ENCODE measurements at regions not wholly inside any gene's neighbourhood (a gene's known extent, or its start where the extent isn't known, plus 50 kb on each side); places are given as distances from the start of the nearest gene placed in this dataset.

DNA sequence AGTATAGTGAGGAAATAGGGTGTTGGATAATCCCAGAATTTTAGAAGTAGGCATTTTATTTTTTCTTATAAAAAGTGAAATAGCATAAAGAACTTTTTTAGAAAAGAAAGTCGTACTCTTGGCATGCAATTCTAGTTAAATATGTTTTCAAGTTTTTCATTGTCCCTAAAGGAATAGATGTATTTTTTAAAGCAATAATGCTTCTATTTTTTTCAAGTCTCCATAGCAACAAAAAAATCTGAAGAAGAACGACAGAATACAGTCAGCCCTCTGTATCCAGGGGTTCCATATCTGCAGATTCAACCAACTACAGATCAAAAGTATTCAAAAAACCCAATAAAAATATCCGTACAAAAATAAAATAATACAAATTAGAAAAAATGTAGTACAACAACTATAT is 538.2 kb downstream of the GLUD2 start:
- ChIA-PET CTCF (no interaction called here), RAD21 (ENCODE audit: unreplicated experiment) (interaction anchor here (1.3 to 2.8 kb wide), 2 partner anchors 795 to 796 kb away, joined by 3 to 7 read pairs; no protein-coding TSS in a partner anchor), POLR2A (no interaction called here), SMC1A (ENCODE audit: uncharacterized antibody, unreplicated experiment) (no interaction called here)
- Histone ChIP-seq H3K79me2 (ENCODE audit: control insufficient read depth, insufficient read depth, low read length) (no peaks in the 10 kb centered on the region), H3K27me3 (replicated peaks in 1 of 2; ENCODE audit: control insufficient read depth in 2 of 2, insufficient read depth in 2 of 2, low read length in 1 of 2) (no peaks in the 10 kb centered on the region), H3K9ac (ENCODE audit: control insufficient read depth, insufficient read depth, low read length) (no peak overlapping the region), H3K4me1 (ENCODE audit: control insufficient read depth, insufficient read depth, low read length) (no peaks in the 10 kb centered on the region), H3K36me3 (ENCODE audit: control insufficient read depth in 2 of 2, insufficient read depth in 2 of 2, low read length in 1 of 2) (no peaks in the 10 kb centered on the region), H3K9me3 (replicated peaks; ENCODE audit: control insufficient read depth, insufficient read depth, low read length) (no peaks in the 10 kb centered on the region), H4K20me1 (ENCODE audit: control insufficient read depth, insufficient read depth) (no peaks in the 10 kb centered on the region), H3K4me3 (no peak overlapping the region), H2AFZ (ENCODE audit: control insufficient read depth, low read depth, low read length) (no peak overlapping the region), H3K27ac (ENCODE audit: control insufficient read depth, insufficient read depth) (no peak overlapping the region), H3K4me2 (ENCODE audit: control insufficient read depth, insufficient read depth) (no peak overlapping the region)
- ATAC-seq (no peak), DNase-seq (ENCODE audit: low read depth, low spot score) (no peak), FAIRE-seq (no peak)
- 0% methylated on average over 3 of the region's 3 CpGs for WGBS (ENCODE audit: insufficient coverage, insufficient replicate concordance, low lambda C conversion rate, missing lambda C conversion rate)
- no TSS peak for BruUV-seq (replicated peaks)
- intact Hi-C loops (cut with micrococcal nuclease; ENCODE audit: unreplicated experiment) (no loop called here), in situ Hi-C loops (cut with MboI) (loop anchor here (25.0 kb wide), 1 partner anchor 1073 kb away; no protein-coding TSS in a partner anchor)
- TF ChIP-seq, protein P1, sequence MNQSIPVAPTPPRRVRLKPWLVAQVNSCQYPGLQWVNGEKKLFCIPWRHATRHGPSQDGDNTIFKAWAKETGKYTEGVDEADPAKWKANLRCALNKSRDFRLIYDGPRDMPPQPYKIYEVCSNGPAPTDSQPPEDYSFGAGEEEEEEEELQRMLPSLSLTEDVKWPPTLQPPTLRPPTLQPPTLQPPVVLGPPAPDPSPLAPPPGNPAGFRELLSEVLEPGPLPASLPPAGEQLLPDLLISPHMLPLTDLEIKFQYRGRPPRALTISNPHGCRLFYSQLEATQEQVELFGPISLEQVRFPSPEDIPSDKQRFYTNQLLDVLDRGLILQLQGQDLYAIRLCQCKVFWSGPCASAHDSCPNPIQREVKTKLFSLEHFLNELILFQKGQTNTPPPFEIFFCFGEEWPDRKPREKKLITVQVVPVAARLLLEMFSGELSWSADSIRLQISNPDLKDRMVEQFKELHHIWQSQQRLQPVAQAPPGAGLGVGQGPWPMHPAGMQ (IDR thresholded peaks at IDR 0.05; ENCODE audit: borderline replicate concordance): no peak
- no peak for TF ChIP-seq FOXM1 (IDR thresholded peaks at IDR 0.05; ENCODE audit: low read depth, low read length)
- TF ChIP-seq CHD2 (IDR thresholded peaks at IDR 0.05; ENCODE audit: borderline replicate concordance, low read depth, low read length): no peak
- no peak for TF ChIP-seq CHD4 (IDR thresholded peaks at IDR 0.05)
- no peak for TF ChIP-seq EZH2 (IDR thresholded peaks at IDR 0.05; ENCODE audit: borderline replicate concordance, control insufficient read depth, low read depth, low read length)
- TF ChIP-seq EP300 (IDR thresholded peaks at IDR 0.05; ENCODE audit: borderline replicate concordance in 1 of 2, control insufficient read depth in 1 of 2, low read depth in 2 of 2, low read length in 2 of 2): no peak
- TF ChIP-seq SUZ12 (IDR thresholded peaks at IDR 0.05; ENCODE audit: unreplicated experiment): no peak
- TF ChIP-seq FOXK2 (IDR thresholded peaks at IDR 0.05): no peak
- TF ChIP-seq BACH1 (IDR thresholded peaks at IDR 0.05; ENCODE audit: borderline replicate concordance): no peak
- TF ChIP-seq KLF5 (IDR thresholded peaks at IDR 0.05; ENCODE audit: partially characterized antibody): no peak
- TF ChIP-seq, protein P2, sequence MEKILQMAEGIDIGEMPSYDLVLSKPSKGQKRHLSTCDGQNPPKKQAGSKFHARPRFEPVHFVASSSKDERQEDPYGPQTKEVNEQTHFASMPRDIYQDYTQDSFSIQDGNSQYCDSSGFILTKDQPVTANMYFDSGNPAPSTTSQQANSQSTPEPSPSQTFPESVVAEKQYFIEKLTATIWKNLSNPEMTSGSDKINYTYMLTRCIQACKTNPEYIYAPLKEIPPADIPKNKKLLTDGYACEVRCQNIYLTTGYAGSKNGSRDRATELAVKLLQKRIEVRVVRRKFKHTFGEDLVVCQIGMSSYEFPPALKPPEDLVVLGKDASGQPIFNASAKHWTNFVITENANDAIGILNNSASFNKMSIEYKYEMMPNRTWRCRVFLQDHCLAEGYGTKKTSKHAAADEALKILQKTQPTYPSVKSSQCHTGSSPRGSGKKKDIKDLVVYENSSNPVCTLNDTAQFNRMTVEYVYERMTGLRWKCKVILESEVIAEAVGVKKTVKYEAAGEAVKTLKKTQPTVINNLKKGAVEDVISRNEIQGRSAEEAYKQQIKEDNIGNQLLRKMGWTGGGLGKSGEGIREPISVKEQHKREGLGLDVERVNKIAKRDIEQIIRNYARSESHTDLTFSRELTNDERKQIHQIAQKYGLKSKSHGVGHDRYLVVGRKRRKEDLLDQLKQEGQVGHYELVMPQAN (conservative IDR thresholded peaks at IDR 0.05): no peak
- TF ChIP-seq, protein P3, sequence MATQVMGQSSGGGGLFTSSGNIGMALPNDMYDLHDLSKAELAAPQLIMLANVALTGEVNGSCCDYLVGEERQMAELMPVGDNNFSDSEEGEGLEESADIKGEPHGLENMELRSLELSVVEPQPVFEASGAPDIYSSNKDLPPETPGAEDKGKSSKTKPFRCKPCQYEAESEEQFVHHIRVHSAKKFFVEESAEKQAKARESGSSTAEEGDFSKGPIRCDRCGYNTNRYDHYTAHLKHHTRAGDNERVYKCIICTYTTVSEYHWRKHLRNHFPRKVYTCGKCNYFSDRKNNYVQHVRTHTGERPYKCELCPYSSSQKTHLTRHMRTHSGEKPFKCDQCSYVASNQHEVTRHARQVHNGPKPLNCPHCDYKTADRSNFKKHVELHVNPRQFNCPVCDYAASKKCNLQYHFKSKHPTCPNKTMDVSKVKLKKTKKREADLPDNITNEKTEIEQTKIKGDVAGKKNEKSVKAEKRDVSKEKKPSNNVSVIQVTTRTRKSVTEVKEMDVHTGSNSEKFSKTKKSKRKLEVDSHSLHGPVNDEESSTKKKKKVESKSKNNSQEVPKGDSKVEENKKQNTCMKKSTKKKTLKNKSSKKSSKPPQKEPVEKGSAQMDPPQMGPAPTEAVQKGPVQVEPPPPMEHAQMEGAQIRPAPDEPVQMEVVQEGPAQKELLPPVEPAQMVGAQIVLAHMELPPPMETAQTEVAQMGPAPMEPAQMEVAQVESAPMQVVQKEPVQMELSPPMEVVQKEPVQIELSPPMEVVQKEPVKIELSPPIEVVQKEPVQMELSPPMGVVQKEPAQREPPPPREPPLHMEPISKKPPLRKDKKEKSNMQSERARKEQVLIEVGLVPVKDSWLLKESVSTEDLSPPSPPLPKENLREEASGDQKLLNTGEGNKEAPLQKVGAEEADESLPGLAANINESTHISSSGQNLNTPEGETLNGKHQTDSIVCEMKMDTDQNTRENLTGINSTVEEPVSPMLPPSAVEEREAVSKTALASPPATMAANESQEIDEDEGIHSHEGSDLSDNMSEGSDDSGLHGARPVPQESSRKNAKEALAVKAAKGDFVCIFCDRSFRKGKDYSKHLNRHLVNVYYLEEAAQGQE (IDR thresholded peaks at IDR 0.05; ENCODE audit: low read depth, low read length): no peak
- TF ChIP-seq RBBP5 (conservative IDR thresholded peaks at IDR 0.05): no peak
- TF ChIP-seq CEBPB (IDR thresholded peaks at IDR 0.05; ENCODE audit: borderline replicate concordance in 1 of 2, low read depth in 2 of 2, low read length in 2 of 2): no peak
- no peak for TF ChIP-seq ESRRA (IDR thresholded peaks at IDR 0.05; ENCODE audit: low read length)
- no peak for TF ChIP-seq TCF3 (IDR thresholded peaks at IDR 0.05; ENCODE audit: borderline replicate concordance, insufficient read depth, low read depth, low read length)
- no peak for TF ChIP-seq NFYB (IDR thresholded peaks at IDR 0.05; ENCODE audit: insufficient read depth, low read depth, low read length)

All from GM12878 (cell line).